Keratinocyte (primary cell): ENCODE measurements at regions not wholly inside any gene's neighbourhood (a gene's known extent, or its start where the extent isn't known, plus 50 kb on each side); places are given as distances from the start of the nearest gene placed in this dataset.

ENCODE experiments used
- CTCF ChIP-seq, 3 experiments: IDR thresholded peaks in 1 of 3; conservative IDR thresholded peaks in 1 of 3; optimal IDR thresholded peaks in 1 of 3; 2 replicates in 2 of 3; 3 replicates in 1 of 3; pipeline versions ENCODE3 to v1.5.1; 2011; ENCODE audit warnings: low read length in 3 of 3, mild to moderate bottlenecking in 3 of 3, moderate library complexity in 2 of 3, control low read depth in 1 of 3, inconsistent platforms in 1 of 3; ENCODE audit not compliant: insufficient read depth in 2 of 3; ENCODE audit errors: extremely low read depth in 1 of 3
- EZH2 ChIP-seq: IDR thresholded peaks from one replicate; pipeline ENCODE4 v1.6.1; 2012; ENCODE audit warnings: inconsistent platforms, mild to moderate bottlenecking, low read length, moderate library complexity

- TF ChIP-seq CTCF (optimal IDR thresholded peaks at IDR 0.05 in 1 of 3, IDR thresholded peaks at IDR 0.05 in 1 of 3, conservative IDR thresholded peaks at IDR 0.05 in 1 of 3; ENCODE audit: extremely low read depth in 1 of 3, insufficient read depth in 2 of 3, low read length in 3 of 3) (no peak), EZH2 (no peak)
Observed at GRCh38 chr2:156797832-156798231, 361.7 kb downstream of the GPD2 start.
